ENCODE measurements at regions not wholly inside any gene's neighbourhood (a gene's known extent, or its start where the extent isn't known, plus 50 kb on each side); places are given as distances from the start of the nearest gene placed in this dataset.

- no peak for FAIRE-seq
Measured at GRCh38 chrX:20363275-20363674, 96.6 kb upstream of the RPS6KA3 start.

- FAIRE-seq = no peak
Measured at GRCh38 chrX:20362268-20363267, 95.9 kb upstream of the RPS6KA3 start.

- FAIRE-seq = no peak
Measured at GRCh38 chrX:20361890-20362262, 95.2 kb upstream of the RPS6KA3 start.

GRCh38 chrX:20361081-20361889, 94.6 kb upstream of the RPS6KA3 start:
- FAIRE-seq = no peak

- FAIRE-seq = no peak
Measured at GRCh38 chrX:20355187-20355586, 88.5 kb upstream of the RPS6KA3 start.

- no peak for FAIRE-seq
Measured at GRCh38 chrX:20354505-20354904, 87.8 kb upstream of the RPS6KA3 start.

GRCh38 chrX:20352935-20353336, 86.2 kb upstream of the RPS6KA3 start:
- no peak for FAIRE-seq

- no peak for FAIRE-seq
Measured at GRCh38 chrX:20352504-20352903, 85.8 kb upstream of the RPS6KA3 start.

- FAIRE-seq = no peak
Measured at GRCh38 chrX:20350596-20350995, 83.9 kb upstream of the RPS6KA3 start.

GRCh38 chrX:20348139-20348538, 81.4 kb upstream of the RPS6KA3 start:
- no peak for FAIRE-seq

GRCh38 chrX:20347481-20347880, 80.8 kb upstream of the RPS6KA3 start:
- FAIRE-seq = no peak

- no peak for FAIRE-seq
Measured at GRCh38 chrX:20333672-20334071, 67.0 kb upstream of the RPS6KA3 start.

GRCh38 chrX:20330545-20330944, 63.8 kb upstream of the RPS6KA3 start:
- FAIRE-seq = no peak

GRCh38 chrX:20329435-20329834, 62.7 kb upstream of the RPS6KA3 start:
- FAIRE-seq = no peak

GRCh38 chrX:20325786-20326388, 59.2 kb upstream of the RPS6KA3 start:
- FAIRE-seq = no peak

- FAIRE-seq = no peak
Measured at GRCh38 chrX:20322887-20323286, 56.2 kb upstream of the RPS6KA3 start.

GRCh38 chrX:20320461-20321159, 53.9 kb upstream of the RPS6KA3 start:
- FAIRE-seq = no peak

GRCh38 chrX:20319054-20319453, 52.3 kb upstream of the RPS6KA3 start:
- no peak for FAIRE-seq

GRCh38 chrX:20317873-20318272, 51.2 kb upstream of the RPS6KA3 start:
- no peak for FAIRE-seq
